ENCODE measurements at regions not wholly inside any gene's neighbourhood (a gene's known extent, or its start where the extent isn't known, plus 50 kb on each side); places are given as distances from the start of the nearest gene placed in this dataset.

DNA sequence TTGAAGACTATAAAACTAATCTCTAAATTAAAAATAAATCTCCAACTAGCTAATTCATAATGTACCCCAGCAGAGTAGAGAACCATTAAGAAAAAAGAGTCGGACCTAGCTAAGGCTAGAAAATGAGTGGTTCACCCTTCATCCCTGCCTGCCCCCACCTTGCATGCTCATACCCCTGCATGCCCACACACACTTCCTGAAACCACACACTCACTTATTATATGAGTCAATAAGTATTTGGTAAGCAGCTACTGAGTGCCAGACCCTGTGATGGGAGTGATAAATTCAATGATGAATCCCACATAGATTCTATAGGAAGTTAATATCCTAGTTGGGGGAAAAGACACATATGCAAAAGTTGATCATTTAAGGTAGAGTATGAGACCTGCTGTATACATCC lies 152.9 kb upstream of the INHBA start:
- TF ChIP-seq, protein P1, sequence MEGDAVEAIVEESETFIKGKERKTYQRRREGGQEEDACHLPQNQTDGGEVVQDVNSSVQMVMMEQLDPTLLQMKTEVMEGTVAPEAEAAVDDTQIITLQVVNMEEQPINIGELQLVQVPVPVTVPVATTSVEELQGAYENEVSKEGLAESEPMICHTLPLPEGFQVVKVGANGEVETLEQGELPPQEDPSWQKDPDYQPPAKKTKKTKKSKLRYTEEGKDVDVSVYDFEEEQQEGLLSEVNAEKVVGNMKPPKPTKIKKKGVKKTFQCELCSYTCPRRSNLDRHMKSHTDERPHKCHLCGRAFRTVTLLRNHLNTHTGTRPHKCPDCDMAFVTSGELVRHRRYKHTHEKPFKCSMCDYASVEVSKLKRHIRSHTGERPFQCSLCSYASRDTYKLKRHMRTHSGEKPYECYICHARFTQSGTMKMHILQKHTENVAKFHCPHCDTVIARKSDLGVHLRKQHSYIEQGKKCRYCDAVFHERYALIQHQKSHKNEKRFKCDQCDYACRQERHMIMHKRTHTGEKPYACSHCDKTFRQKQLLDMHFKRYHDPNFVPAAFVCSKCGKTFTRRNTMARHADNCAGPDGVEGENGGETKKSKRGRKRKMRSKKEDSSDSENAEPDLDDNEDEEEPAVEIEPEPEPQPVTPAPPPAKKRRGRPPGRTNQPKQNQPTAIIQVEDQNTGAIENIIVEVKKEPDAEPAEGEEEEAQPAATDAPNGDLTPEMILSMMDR (optimal IDR thresholded peaks at IDR 0.05 in 1 of 3, IDR thresholded peaks at IDR 0.05 in 1 of 3, conservative IDR thresholded peaks at IDR 0.05 in 1 of 3; ENCODE audit: extremely low read depth in 1 of 3, insufficient read depth in 2 of 3, low read length in 3 of 3): no peak
- no peak for TF ChIP-seq EZH2 (IDR thresholded peaks at IDR 0.05; ENCODE audit: low read length)

Measured in keratinocyte (primary cell).